ENCODE measurements at regions not wholly inside any gene's neighbourhood (a gene's known extent, or its start where the extent isn't known, plus 50 kb on each side); places are given as distances from the start of the nearest gene placed in this dataset.

- TF ChIP-seq REST (IDR thresholded peaks at IDR 0.05; ENCODE audit: unreplicated experiment) (no peak), STAT1 (IDR thresholded peaks at IDR 0.05; ENCODE audit: unreplicated experiment) (no peak), POLR2AphosphoS5 (IDR thresholded peaks at IDR 0.05; ENCODE audit: low read depth) (no peak), CREB1 (CRISPR knock-in tag; IDR thresholded peaks at IDR 0.05; ENCODE audit: low read depth) (no peak), ZNF114 (CRISPR knock-in tag; IDR thresholded peaks at IDR 0.05) (no peak), EZH2phosphoT487 (IDR thresholded peaks at IDR 0.05; ENCODE audit: unreplicated experiment) (no peak)
These were observed 542.8 kb downstream of the GALC start (continued) for GRCh38 chr14:87450193-87450592.

GRCh38 chr14:87449016-87449415 is 544.0 kb downstream of the GALC start:
- Histone ChIP-seq H3K4me3 (no peak overlapping the region), H4K20me1 (replicated peaks; ENCODE audit: insufficient read depth) (no peaks in the 10 kb centered on the region), H3K27me3 (ENCODE audit: insufficient read depth) (no peaks in the 10 kb centered on the region), H3K36me3 (ENCODE audit: insufficient read depth) (no peaks in the 10 kb centered on the region), H3K79me2 (replicated peaks; ENCODE audit: insufficient read depth) (no peaks in the 10 kb centered on the region), H3K4me1 (ENCODE audit: insufficient read depth) (peaks cover 5% of the 10 kb centered on the region; the same call in 1 of the 2 replicates), H3K9me2 (ENCODE audit: insufficient read depth) (no peaks in the 10 kb centered on the region), H3K27ac (ENCODE audit: low read depth) (no peak overlapping the region), H3F3A (replicated peaks; ENCODE audit: low read depth) (no peaks in the 10 kb centered on the region), H3K4me2 (no peak overlapping the region), H2AFZ (no peak overlapping the region)
- H3K4me1 Mint-ChIP-seq, result no peaks in the 10 kb centered on the region; the same call in 2 of the 3 replicates
- no peaks in the 10 kb centered on the region for H3K27me3 Mint-ChIP-seq (ENCODE audit: insufficient read depth, low read depth, poor library complexity)
- no peaks in the 10 kb centered on the region for H3K36me3 Mint-ChIP-seq (ENCODE audit: low read depth)
- H3K9me3 Mint-ChIP-seq, result no peaks in the 10 kb centered on the region
- H3K27ac Mint-ChIP-seq, result no peak overlapping the region
- DNase-seq (ENCODE audit: low spot score) (no peak), ATAC-seq (no peak)
- H3K4me3 Mint-ChIP-seq, result no peak overlapping the region
- TF ChIP-seq ZNF462 (CRISPR knock-in tag; IDR thresholded peaks at IDR 0.05) (no peak), POLR2AphosphoS5 (IDR thresholded peaks at IDR 0.05; ENCODE audit: low read depth) (no peak), ZNF331 (CRISPR knock-in tag; IDR thresholded peaks at IDR 0.05; ENCODE audit: low read depth) (no peak), JUNB (IDR thresholded peaks at IDR 0.05; ENCODE audit: unreplicated experiment) (no peak), NANOG (IDR thresholded peaks at IDR 0.05; ENCODE audit: borderline replicate concordance) (no peak), REST (IDR thresholded peaks at IDR 0.05; ENCODE audit: unreplicated experiment) (no peak), ZNF114 (CRISPR knock-in tag; IDR thresholded peaks at IDR 0.05) (no peak), CREB1 (CRISPR knock-in tag; IDR thresholded peaks at IDR 0.05; ENCODE audit: low read depth) (no peak), EZH2 (IDR thresholded peaks at IDR 0.05; ENCODE audit: low read depth, unreplicated experiment) (no peak)

Measured in GM23338 (cell line).